Omental fat pad (tissue), 3 donors: ENCODE measurements at regions not wholly inside any gene's neighbourhood (a gene's known extent, or its start where the extent isn't known, plus 50 kb on each side); places are given as distances from the start of the nearest gene placed in this dataset.

Experiments used
- ATAC-seq: fragments of 150-250 bp; one replicate; pipeline ENCODE4 v1.9.1; 2016; ENCODE audit warnings: mild to moderate bottlenecking, moderate library complexity; ENCODE audit not compliant: low FRiP score
- DNase-seq: peaks from one replicate; pipeline ENCODE4 v3.0.0-alpha.2; 2019; ENCODE audit warnings: low spot score
- CTCF ChIP-seq, 3 donors: fragments of 450-650 bp; IDR thresholded peaks; one replicate each; pipeline ENCODE4 v1.5.1; 2016 to 2017; ENCODE audit warnings: antibody characterized with exemption in 3 of 3, mild to moderate bottlenecking in 3 of 3, moderate library complexity in 2 of 3

- TF ChIP-seq CTCF (IDR thresholded peaks at IDR 0.05) = no peak
- DNase-seq = no peak
- no peak for ATAC-seq
Observed at GRCh38 chr14:37791384-37792036, 196.1 kb downstream of the TTC6 start.

GRCh38 chr14:37792124-37792523 lies 196.7 kb downstream of the TTC6 start:
- no peak for TF ChIP-seq CTCF (IDR thresholded peaks at IDR 0.05)
- ATAC-seq (no peak), DNase-seq (no peak)

DNA sequence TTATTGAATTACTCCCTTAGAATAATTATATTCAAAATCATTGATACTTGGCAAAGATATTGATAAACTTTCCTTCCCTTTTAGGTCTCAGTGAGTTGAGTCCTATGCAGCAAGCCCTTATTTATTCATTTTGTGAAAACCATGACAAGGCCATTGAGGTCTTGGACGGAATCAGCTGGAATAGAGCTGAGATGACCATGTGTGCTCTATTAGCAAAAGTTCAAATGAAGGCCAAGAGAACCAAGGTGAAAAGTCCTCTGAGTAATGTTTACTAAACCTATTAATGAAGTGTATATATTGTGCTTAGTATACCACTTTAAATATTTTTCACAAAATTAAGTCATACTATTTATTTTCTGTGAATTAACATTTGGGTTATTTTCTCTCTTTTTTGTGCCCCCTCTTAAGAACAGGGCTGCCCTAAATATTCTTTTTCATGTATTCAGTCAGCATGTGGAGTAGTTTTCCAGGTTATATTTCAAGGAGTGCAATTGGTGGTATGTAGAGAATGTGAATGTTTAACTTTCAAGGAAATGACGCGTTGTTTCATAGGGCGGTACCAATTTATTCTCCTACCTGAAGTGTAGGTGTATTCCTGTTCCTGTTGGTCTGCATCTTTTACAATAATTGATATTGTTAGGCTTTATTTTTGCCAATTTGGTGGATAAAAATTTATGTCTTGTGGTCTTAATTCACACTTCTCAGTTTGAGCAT lies 201.4 kb downstream of the TTC6 start:
- ATAC-seq (no peak), DNase-seq (no peak)
- no peak for TF ChIP-seq CTCF (IDR thresholded peaks at IDR 0.05)

DNA sequence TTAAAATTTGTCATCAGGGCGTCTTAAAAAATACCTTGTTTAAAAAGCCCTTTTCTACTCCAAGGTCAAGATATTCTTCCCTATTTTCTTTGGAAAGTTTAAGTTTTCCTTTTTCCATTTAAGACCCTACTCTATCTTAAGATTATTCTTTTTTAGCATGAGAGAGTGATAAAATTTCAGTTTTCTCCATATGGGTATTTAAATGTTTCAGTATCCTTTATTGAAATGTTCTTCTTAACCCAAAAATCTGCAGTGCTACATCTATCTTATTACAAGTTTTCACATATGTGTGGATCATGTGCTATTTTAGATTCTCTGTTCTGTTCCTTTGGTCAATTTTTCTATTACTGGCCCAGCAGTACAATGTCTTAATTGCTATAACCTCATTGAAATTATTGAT lies 202.2 kb downstream of the TTC6 start:
- TF ChIP-seq CTCF (IDR thresholded peaks at IDR 0.05) = no peak
- ATAC-seq (no peak), DNase-seq (no peak)

DNA sequence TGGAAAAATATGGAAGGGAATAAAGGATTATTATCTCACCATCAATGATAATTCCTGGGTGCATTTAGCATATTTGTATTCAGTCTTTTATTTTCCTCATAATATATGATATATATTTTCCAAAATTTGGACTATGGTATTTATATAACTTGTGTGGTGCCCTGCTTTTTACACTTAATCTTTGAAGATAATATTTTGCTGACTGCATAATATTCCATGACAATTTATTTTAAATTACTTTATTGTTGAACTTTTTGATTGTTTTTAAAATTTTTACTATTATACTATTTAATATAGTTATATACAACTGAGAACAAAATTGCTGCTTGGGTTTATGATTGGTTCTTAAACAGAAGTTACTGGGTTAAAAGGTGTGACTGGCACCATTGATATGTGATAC lies 212.3 kb downstream of the TTC6 start:
- no peak for TF ChIP-seq CTCF (IDR thresholded peaks at IDR 0.05)
- ATAC-seq = no peak
- DNase-seq = no peak

- DNase-seq (no peak), ATAC-seq (no peak)
- TF ChIP-seq CTCF (IDR thresholded peaks at IDR 0.05) = no peak
Observed at GRCh38 chr14:37810094-37810801, 214.8 kb downstream of the TTC6 start.
